Islet of Langerhans (tissue), 1 donor: ENCODE measurements at regions not wholly inside any gene's neighbourhood (a gene's known extent, or its start where the extent isn't known, plus 50 kb on each side); places are given as distances from the start of the nearest gene placed in this dataset.

ENCODE experiments used
- FAIRE-seq: peaks from one replicate; lab custom pipeline; 2011; peaks lifted over from hg19 to GRCh38; lab: Jason Lieb, UNC

- no peak for FAIRE-seq
Observed at GRCh38 chr5:79871364-79872120, 119.5 kb downstream of the MTX3 start.

GRCh38 chr5:79868163-79868670 is 122.8 kb downstream of the MTX3 start:
- no peak for FAIRE-seq

DNA sequence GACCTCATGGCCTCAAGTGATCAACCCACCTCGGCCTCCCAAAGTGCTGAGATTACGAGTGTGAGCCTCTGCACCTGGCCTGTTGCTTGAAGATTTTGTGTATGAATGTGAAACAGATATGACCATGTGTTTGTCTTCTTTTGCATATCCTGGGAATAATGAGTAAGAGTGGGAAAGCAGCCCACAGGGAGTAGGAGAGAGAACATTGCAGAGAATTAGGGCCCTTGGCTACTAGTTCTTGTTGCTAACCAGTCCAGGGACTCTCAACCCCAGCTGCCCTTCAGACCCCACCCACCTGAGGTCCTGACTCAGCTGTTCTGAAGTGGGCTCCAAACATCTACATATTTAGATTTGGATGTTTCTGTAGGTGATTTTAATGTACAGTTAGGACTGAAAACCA is 125.5 kb downstream of the MTX3 start:
- no peak for FAIRE-seq

DNA sequence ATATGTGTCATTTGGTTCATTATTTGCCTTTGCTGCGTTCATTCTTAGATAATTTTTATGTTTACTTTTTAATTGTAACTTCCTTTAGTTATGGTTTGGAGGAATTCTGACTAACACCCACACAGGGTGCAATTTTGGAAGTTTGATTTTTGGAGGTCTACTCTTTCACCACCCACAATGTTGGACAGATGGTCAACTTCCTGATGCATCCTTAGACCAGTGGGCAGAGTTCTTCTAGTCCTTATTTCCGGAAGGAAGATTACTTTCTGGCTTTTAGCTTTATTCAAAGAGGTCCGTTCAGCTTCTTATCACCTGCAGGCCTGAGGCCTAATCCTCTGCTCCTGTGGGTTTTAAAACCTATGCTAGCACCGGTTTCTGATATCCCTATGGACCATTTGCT is 126.7 kb downstream of the MTX3 start:
- FAIRE-seq = no peak

- no peak for FAIRE-seq
Observed at GRCh38 chr5:79859588-79859987, 131.5 kb downstream of the MTX3 start.

GRCh38 chr5:79858410-79858723 is 132.7 kb downstream of the MTX3 start:
- no peak for FAIRE-seq

DNA sequence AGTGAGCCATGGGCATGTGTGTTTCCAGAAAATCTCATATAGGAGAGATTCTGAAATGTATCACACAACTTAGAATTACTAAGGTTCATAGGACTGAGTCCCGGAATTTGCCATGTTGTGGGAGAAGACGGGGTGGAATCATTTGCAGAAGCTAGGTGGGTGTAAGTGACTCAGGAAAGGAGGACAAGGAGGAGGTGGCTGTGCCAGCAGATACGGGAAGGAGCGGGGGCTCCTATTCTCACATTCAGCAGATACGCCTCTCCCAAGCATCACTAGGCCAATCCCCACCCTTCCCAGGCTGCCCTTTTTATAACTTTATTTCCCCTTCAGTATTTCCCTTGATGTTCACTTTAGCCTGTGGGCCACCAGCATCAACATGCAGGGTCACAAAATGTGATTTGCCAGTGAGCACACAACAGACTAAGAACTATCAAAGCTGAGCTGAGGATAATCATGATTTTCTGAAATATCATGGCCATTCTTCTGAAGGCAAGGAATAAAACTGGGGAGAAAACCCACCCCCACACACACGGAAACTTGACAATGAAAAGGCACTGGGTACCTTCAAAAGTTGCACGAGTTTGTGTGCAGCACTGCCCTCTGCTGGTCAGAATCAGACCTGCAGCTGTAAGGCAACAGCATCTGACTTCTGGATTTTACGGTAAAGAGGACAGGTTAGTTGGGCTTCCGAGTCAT is 133.2 kb downstream of the MTX3 start:
- peak; percentile 73 for FAIRE-seq

GRCh38 chr5:79856456-79857055 is 134.5 kb downstream of the MTX3 start:
- FAIRE-seq = no peak

GRCh38 chr5:79853676-79854418 is 137.2 kb downstream of the MTX3 start:
- FAIRE-seq = no peak

GRCh38 chr5:79853028-79853427 is 138.0 kb downstream of the MTX3 start:
- no peak for FAIRE-seq

- no peak for FAIRE-seq
Observed at GRCh38 chr5:79851391-79851863, 139.6 kb downstream of the MTX3 start.

DNA sequence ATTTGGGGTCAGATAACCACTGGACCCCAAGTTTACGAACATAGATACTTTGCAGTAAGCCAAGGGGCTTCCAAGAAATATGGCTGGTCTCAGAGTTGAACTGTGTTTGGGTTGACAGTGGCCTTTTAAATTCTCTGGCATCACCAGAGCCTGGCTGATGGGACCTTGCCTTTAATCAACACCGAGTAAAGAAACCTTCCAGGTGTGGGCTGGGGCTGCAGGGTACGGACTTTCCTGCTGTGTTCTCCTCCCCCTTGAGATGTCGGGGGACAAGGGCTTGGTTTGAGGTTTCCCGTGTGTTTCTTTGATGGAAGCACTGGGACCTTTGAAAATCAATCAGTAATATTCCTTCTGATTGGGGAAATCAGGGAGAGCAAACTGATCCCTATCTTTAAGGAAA is 140.1 kb downstream of the MTX3 start:
- FAIRE-seq = no peak

- no peak for FAIRE-seq
Observed at GRCh38 chr5:79850316-79850822, 140.7 kb downstream of the MTX3 start.

- FAIRE-seq = no peak
Observed at GRCh38 chr5:79849486-79850315, 141.4 kb downstream of the MTX3 start.
